ENCODE measurements at regions not wholly inside any gene's neighbourhood (a gene's known extent, or its start where the extent isn't known, plus 50 kb on each side); places are given as distances from the start of the nearest gene placed in this dataset.

DNA sequence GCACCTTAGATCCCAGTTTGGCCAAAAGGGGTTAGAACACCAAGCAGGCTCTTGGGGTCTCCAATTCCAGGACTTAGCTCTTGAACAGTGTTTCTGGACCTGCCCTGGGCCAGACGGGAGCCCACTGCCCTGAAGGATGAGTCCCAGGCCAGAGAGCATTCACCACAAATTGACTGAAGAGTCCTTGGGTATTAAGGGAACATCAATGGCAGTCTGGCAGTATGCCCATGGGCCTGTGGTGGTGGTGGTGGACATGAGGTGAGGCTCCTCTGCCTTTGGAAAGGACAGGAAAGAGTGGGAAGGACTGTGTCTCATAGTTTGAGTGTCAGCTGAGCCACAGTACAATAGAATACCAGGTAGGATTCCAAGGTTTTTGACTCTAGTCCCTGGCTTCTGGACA, 960.0 kb downstream of the DIPK2A start:
- intact Hi-C loops (cut with DNase I), result no loop called here
- no peak for TF ChIP-seq CTCF (IDR thresholded peaks at IDR 0.05)
- no peaks in the 10 kb centered on the region for H3K27me3 ChIP-seq
- H3K4me1 ChIP-seq, result no peaks in the 10 kb centered on the region
- no peak overlapping the region for H3K4me3 ChIP-seq
- H3K9ac ChIP-seq (ENCODE audit: low read depth in 2 of 2, low read length in 2 of 2), result no peak overlapping the region
- no peaks in the 10 kb centered on the region for H3K36me3 ChIP-seq
- no peaks in the 10 kb centered on the region for H3K9me3 ChIP-seq
- no peak for DNase-seq
- H3K27ac ChIP-seq, result no peak overlapping the region

- intact Hi-C loops (cut with DNase I), result no loop called here
- Histone ChIP-seq H3K4me1 (no peaks in the 10 kb centered on the region), H3K4me3 (no peak overlapping the region), H3K9ac (ENCODE audit: low read depth in 2 of 2, low read length in 2 of 2) (no peak overlapping the region), H3K36me3 (no peaks in the 10 kb centered on the region), H3K27ac (no peak overlapping the region), H3K9me3 (no peaks in the 10 kb centered on the region), H3K27me3 (no peaks in the 10 kb centered on the region)
- no peak for DNase-seq
- no peak for TF ChIP-seq CTCF (IDR thresholded peaks at IDR 0.05)
These were observed 970.6 kb downstream of the DIPK2A start for GRCh38 chr3:144942093-144942837.

DNA sequence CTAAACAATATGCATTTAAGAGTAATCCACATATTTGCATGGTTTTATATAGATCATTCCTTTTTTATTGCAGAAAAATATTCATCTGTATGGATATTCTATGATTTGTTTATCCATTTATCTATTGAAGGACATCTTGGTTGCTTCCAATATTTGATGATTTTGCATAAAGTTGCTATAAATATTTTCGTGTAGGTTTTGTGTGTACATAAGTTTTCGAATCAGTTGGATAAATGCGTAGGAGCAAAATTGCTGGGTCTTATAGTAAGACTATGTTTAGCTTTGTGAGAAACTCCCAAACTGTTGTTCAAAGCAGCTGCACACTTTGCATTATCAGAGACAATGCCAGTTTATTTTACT, 971.2 kb downstream of the DIPK2A start:
- Histone ChIP-seq H3K36me3 (no peaks in the 10 kb centered on the region), H3K27me3 (no peaks in the 10 kb centered on the region), H3K9me3 (no peaks in the 10 kb centered on the region), H3K4me3 (no peak overlapping the region), H3K4me1 (no peaks in the 10 kb centered on the region), H3K27ac (no peak overlapping the region), H3K9ac (ENCODE audit: low read depth in 2 of 2, low read length in 2 of 2) (no peak overlapping the region)
- intact Hi-C loops (cut with DNase I), result no loop called here
- TF ChIP-seq CTCF (IDR thresholded peaks at IDR 0.05), result no peak
- DNase-seq, result no peak

GRCh38 chr3:144947895-144948294, 976.3 kb downstream of the DIPK2A start:
- Histone ChIP-seq H3K9ac (ENCODE audit: low read depth in 2 of 2, low read length in 2 of 2) (no peak overlapping the region), H3K9me3 (no peaks in the 10 kb centered on the region), H3K4me3 (no peak overlapping the region), H3K4me1 (no peaks in the 10 kb centered on the region), H3K27ac (no peak overlapping the region), H3K27me3 (no peaks in the 10 kb centered on the region), H3K36me3 (no peaks in the 10 kb centered on the region)
- DNase-seq, result no peak
- intact Hi-C loops (cut with DNase I), result no loop called here
- TF ChIP-seq CTCF (IDR thresholded peaks at IDR 0.05), result no peak

- Histone ChIP-seq H3K4me1 (no peaks in the 10 kb centered on the region), H3K9ac (ENCODE audit: low read depth in 2 of 2, low read length in 2 of 2) (no peak overlapping the region), H3K9me3 (no peaks in the 10 kb centered on the region), H3K4me3 (no peak overlapping the region), H3K36me3 (no peaks in the 10 kb centered on the region), H3K27ac (no peak overlapping the region), H3K27me3 (no peaks in the 10 kb centered on the region)
- intact Hi-C loops (cut with DNase I), result no loop called here
- TF ChIP-seq CTCF (IDR thresholded peaks at IDR 0.05), result no peak
- no peak for DNase-seq
These were observed 977.1 kb downstream of the DIPK2A start for GRCh38 chr3:144948711-144949110.

All from colonic mucosa (tissue), 4 donors.